WERI-Rb-1 (cell line): ENCODE measurements at regions not wholly inside any gene's neighbourhood (a gene's known extent, or its start where the extent isn't known, plus 50 kb on each side); places are given as distances from the start of the nearest gene placed in this dataset.

Experiments used
- DNase-seq: peaks from one replicate; pipeline ENCODE4 v3.0.0-alpha.2; 2020
- H3K27ac ChIP-seq: fragments of 250-450 bp; sonication (Bioruptor Pico); 2 replicates; pipeline ENCODE4 v1.5.1; 2020; ENCODE audit warnings: mild to moderate bottlenecking, moderate library complexity
- H3K27me3 ChIP-seq: fragments of 250-450 bp; sonication (Bioruptor Pico); 2 replicates; pipeline ENCODE4 v1.5.1; 2021; ENCODE audit warnings: mild to moderate bottlenecking, low read depth, moderate library complexity; ENCODE audit not compliant: insufficient read depth, severe bottlenecking
- H3K36me3 ChIP-seq: fragments of 250-450 bp; sonication (Bioruptor Pico); 2 replicates; pipeline ENCODE4 v1.5.1; 2020; ENCODE audit warnings: mild to moderate bottlenecking, moderate library complexity
- H3K4me3 ChIP-seq: 2 replicates; pipeline ENCODE4 v1.5.1; 2011; ENCODE audit warnings: low read depth, mild to moderate bottlenecking, control low read depth, low read length
- H3K9me3 ChIP-seq: fragments of 250-450 bp; sonication (Bioruptor Pico); 2 replicates; pipeline ENCODE4 v1.5.1; 2021; ENCODE audit warnings: mild to moderate bottlenecking, moderate library complexity; ENCODE audit not compliant: severe bottlenecking
- TF ChIP-seq, protein P1 (sequence below): IDR thresholded peaks from 2 replicates; pipeline ENCODE4 v1.5.1; 2011; ENCODE audit warnings: low read depth, mild to moderate bottlenecking, control low read depth, inconsistent platforms, low read length

DNA sequence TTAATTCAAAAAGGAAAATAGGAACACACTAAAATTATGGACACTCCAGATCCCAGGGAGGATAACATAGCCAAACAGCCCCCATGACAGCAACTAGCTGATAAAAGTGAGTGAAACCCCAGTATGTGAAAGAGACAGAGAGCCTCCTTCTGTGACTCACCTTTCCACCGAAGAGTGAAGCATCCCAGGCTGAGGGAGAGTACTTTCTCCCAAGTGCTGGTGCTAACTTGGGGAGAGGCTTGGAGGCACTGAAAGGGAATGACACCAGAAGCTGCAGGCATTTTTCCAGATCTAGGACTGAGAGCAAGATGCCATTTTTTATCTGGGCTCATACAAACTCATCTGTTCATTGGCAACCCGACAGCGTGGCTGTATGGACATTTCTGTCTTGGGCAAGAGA is 339.8 kb downstream of the HTR1B start:
- H3K36me3 ChIP-seq, result no peaks in the 10 kb centered on the region
- no peak overlapping the region for H3K27ac ChIP-seq
- TF ChIP-seq, protein P1, sequence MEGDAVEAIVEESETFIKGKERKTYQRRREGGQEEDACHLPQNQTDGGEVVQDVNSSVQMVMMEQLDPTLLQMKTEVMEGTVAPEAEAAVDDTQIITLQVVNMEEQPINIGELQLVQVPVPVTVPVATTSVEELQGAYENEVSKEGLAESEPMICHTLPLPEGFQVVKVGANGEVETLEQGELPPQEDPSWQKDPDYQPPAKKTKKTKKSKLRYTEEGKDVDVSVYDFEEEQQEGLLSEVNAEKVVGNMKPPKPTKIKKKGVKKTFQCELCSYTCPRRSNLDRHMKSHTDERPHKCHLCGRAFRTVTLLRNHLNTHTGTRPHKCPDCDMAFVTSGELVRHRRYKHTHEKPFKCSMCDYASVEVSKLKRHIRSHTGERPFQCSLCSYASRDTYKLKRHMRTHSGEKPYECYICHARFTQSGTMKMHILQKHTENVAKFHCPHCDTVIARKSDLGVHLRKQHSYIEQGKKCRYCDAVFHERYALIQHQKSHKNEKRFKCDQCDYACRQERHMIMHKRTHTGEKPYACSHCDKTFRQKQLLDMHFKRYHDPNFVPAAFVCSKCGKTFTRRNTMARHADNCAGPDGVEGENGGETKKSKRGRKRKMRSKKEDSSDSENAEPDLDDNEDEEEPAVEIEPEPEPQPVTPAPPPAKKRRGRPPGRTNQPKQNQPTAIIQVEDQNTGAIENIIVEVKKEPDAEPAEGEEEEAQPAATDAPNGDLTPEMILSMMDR, result no peak
- no peaks in the 10 kb centered on the region for H3K27me3 ChIP-seq
- H3K4me3 ChIP-seq, result no peak overlapping the region
- H3K9me3 ChIP-seq, result no peaks in the 10 kb centered on the region
- no peak for DNase-seq

DNA sequence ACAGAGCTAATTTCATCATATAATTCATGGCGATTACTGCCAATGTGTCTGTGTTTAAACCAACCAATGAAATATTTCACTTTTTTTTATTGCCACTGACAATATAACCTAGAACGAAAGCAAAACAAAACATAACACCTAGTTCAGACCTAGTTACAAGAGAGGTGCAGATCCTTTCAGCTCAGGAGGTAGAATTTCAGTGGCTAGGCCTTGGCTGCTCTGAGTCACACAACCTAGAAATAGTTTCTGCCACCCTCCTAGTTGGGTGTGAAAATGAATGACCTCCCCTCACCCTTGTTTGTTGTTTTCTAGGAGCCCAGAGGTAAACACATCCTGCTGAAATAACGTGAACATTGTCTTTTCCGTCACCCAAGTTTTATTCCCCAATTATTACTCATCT is 356.3 kb downstream of the HTR1B start:
- no peak for DNase-seq
- H3K9me3 ChIP-seq, result no peaks in the 10 kb centered on the region
- TF ChIP-seq, protein P1, result no peak
- no peak overlapping the region for H3K4me3 ChIP-seq
- H3K27ac ChIP-seq, result no peak overlapping the region
- H3K36me3 ChIP-seq, result no peaks in the 10 kb centered on the region
- no peaks in the 10 kb centered on the region for H3K27me3 ChIP-seq

DNA sequence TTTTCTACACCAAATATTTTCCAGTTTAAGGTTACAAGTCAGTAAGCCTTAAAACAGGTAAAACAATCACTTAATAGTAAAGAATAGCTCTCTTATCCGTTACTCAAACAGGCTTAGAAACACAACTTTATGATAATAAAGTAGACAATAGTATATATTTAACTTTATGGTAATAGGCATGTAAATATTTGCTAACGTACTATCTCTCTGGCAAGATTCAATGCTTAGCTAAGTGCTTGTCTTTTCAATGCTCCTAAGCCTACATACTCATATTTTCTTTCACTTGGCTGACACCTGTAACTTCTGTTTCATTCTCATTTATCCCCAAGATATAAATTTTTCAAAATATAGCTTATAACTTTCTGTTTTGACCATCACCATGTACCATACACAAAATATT is 358.2 kb downstream of the HTR1B start:
- Histone ChIP-seq H3K9me3 (no peaks in the 10 kb centered on the region), H3K4me3 (no peak overlapping the region), H3K27ac (no peak overlapping the region), H3K36me3 (no peaks in the 10 kb centered on the region), H3K27me3 (no peaks in the 10 kb centered on the region)
- TF ChIP-seq, protein P1, result no peak
- no peak for DNase-seq

DNA sequence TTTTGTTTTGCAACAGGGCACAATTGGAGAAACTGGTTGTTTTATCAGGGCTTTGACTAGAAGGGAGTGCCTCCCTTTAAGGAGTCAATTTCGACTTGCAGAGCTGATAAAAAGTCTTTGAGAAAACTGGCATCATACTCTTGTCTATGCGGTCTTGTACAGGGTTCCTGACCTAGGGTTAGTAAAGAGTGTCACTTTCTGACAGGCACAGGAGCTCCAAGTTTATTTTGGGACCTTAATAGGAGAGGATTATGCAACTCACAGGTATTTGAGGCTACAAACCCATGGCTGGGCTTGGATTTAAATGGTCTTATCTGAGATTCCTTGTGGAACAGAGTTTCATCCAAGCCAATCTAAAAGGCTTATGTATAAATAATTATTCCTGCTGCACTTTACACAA is 365.4 kb downstream of the HTR1B start:
- no peak for DNase-seq
- H3K9me3 ChIP-seq, result no peaks in the 10 kb centered on the region
- H3K4me3 ChIP-seq, result no peak overlapping the region
- TF ChIP-seq, protein P1, result no peak
- no peaks in the 10 kb centered on the region for H3K27me3 ChIP-seq
- H3K27ac ChIP-seq, result no peak overlapping the region
- H3K36me3 ChIP-seq, result no peaks in the 10 kb centered on the region

DNA sequence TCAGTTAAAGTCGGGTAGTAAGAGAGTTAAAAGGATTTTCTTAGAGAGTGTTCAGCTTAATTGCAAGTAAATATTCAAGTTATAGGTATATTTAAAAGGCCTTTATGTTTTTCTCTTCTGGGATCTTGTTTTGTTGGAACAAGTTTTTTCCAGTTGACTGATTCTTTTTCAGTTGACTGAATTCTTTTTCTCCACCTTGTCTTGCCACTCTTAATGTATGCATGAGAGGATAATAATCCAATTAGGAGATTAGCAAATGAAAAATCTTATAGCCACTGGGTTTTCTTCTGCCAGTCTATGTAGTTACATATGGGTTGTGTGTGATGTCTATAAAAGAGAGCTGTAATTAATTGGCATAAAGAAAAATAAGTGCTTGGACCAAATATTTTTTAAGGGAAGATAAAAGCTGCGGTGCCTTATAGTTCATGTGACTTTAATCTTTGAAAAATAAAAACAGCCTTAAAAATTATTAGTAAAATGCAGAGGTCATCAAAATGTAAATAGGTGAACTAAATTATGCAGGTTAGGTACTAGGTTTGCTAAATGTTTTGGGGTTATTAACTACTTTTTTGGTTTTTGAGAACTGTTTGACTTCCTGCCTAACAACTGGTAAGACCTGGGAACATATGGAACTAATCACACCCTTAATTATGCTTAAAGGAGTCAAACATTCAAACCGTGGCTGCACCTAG is 367.2 kb downstream of the HTR1B start:
- H3K9me3 ChIP-seq, result no peaks in the 10 kb centered on the region
- no peaks in the 10 kb centered on the region for H3K36me3 ChIP-seq
- DNase-seq, result no peak
- H3K4me3 ChIP-seq, result no peak overlapping the region
- H3K27ac ChIP-seq, result no peak overlapping the region
- TF ChIP-seq, protein P1, result no peak
- H3K27me3 ChIP-seq, result no peaks in the 10 kb centered on the region

DNA sequence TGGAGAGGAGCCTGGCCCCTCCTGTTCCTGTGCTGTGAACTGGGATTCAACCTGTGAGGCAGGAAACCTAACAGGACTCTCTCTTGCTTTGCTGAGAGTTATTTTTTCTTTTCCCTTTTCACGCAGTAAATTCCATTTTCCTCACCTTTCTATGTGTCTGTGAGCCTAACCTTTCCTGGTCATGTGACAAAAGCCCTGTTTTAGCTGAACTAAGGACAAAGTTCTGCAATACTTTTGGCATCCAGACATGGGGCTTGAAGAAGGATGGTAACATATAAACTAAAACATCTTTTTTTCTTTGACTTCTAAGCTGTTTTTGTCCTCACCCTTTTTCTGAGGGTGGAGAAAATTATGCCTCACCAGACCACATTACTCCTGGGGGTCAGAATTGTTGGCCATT is 368.5 kb downstream of the HTR1B start:
- Histone ChIP-seq H3K9me3 (no peaks in the 10 kb centered on the region), H3K27ac (no peak overlapping the region), H3K36me3 (no peaks in the 10 kb centered on the region), H3K4me3 (no peak overlapping the region), H3K27me3 (no peaks in the 10 kb centered on the region)
- DNase-seq, result no peak
- TF ChIP-seq, protein P1, result no peak
